Subcutaneous abdominal adipose tissue (tissue), 5 donors: ENCODE measurements at regions not wholly inside any gene's neighbourhood (a gene's known extent, or its start where the extent isn't known, plus 50 kb on each side); places are given as distances from the start of the nearest gene placed in this dataset.

Experiments
- H3K27ac ChIP-seq: one replicate; pipeline ENCODE4 v1.7.0; 2013; ENCODE audit warnings: low read depth, mild to moderate bottlenecking, inconsistent platforms, low read length, moderate library complexity
- H3K27me3 ChIP-seq, 5 donors: one replicate each; pipeline ENCODE4 v1.7.0; 2013; ENCODE audit warnings: low read length in 5 of 5, inconsistent platforms in 1 of 5; ENCODE audit not compliant: control insufficient read depth in 5 of 5, insufficient read depth in 4 of 5
- H3K36me3 ChIP-seq, 5 donors: one replicate each; pipeline ENCODE4 v1.7.0; 2013; ENCODE audit warnings: low read length in 5 of 5; ENCODE audit not compliant: control insufficient read depth in 5 of 5, insufficient read depth in 5 of 5
- H3K4me1 ChIP-seq, 5 donors: one replicate each; pipeline ENCODE4 v1.7.0; 2013; ENCODE audit warnings: low read length in 5 of 5, mild to moderate bottlenecking in 3 of 5, moderate library complexity in 1 of 5; ENCODE audit not compliant: control insufficient read depth in 5 of 5, insufficient read depth in 5 of 5
- H3K4me3 ChIP-seq, 5 donors: one replicate each; pipeline ENCODE4 v1.7.0; 2013; ENCODE audit warnings: low read length in 5 of 5, low read depth in 1 of 5
- H3K9ac ChIP-seq, 5 donors: one replicate each; pipeline ENCODE4 v1.7.0; 2013; ENCODE audit warnings: low read length in 5 of 5, mild to moderate bottlenecking in 4 of 5, moderate library complexity in 3 of 5
- H3K9me3 ChIP-seq, 5 donors: one replicate each; pipeline ENCODE4 v1.7.0; 2013; ENCODE audit warnings: low read length in 5 of 5; ENCODE audit not compliant: control insufficient read depth in 5 of 5
- donor health status: healthy.
- donor health status: healthy.
- donor health status: healthy.
- donor health status: healthy.
- donor health status: healthy.

DNA sequence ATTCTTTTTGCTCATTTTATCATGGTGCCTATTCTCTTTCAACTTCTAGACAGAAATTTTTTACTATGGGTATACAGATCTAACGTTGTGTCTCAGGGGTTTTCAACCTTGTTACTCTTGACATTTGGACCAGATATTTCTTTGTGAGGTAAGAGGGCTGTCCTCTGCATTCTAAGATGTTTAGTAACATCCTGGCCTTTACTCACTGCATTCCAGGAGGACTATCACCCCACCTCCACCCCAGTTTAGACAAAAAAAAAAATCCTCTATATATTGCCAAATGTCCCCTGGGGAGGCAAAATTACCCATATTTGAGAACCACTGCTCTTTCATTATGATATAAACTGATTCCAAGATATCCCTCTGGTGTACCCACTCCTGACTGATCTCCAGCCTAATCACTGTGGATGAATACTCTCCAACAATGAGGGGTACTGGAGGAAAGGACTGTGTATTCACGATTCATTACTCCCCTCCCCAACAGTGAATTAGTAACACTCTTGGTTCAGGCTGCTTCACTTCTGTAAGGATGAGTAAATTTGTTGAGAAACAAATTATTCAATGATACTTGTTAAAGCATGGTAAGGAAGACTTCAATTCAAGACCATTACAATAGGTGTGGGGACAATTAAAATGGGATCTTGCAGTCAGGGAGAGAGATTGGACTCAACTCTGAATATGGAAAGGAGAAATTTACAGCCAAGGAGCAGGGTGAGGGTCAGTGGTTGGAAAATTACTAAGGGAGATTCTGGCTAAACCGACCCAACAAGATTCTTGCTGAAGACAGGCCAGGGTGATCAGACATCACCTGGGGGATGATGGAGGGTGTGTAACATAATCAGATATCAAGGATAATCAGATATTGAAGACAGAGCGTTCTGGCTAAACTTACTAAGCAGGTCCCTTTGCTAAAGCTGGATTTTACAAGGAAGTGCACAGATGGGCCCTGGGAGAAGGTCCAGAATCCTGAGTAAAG lies 123.8 kb upstream of the DAZL start:
- Histone ChIP-seq H3K36me3 (no peaks in the 10 kb centered on the region), H3K27me3 (no peaks in the 10 kb centered on the region), H3K27ac (peak overlapping the region; percentile 86), H3K9ac (no peak overlapping the region), H3K9me3 (peaks cover 0 to 14% (median 7%) of the 10 kb centered on the region in 5 donors), H3K4me1 (peaks cover 0 to 14% (median 8%) of the 10 kb centered on the region in 5 donors), H3K4me3 (no peak overlapping the region)

DNA sequence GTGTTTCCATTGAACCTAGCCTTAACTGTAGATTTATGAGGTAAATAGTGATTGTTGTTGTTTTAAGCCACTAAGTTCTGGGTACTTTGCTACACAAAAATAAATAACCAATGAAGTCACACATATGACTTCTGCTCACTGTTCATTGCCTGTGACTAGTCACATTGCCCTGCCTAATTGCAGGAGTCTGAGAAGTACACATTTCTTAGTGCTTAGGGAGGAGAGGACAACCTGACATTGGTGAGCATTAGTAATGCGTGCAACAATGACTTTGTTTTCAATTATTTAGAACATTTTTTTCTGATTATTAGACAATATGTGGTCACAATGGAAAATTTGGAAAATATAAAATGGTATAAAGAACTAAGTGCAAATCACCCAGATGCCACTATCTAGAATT lies 133.2 kb upstream of the DAZL start:
- Histone ChIP-seq H3K4me3 (no peak overlapping the region), H3K27ac (no peak overlapping the region), H3K36me3 (no peaks in the 10 kb centered on the region), H3K4me1 (peaks cover 0 to 2% (median 0%) of the 10 kb centered on the region in 5 donors), H3K9ac (no peak overlapping the region), H3K27me3 (no peaks in the 10 kb centered on the region), H3K9me3 (no peaks in the 10 kb centered on the region)

DNA sequence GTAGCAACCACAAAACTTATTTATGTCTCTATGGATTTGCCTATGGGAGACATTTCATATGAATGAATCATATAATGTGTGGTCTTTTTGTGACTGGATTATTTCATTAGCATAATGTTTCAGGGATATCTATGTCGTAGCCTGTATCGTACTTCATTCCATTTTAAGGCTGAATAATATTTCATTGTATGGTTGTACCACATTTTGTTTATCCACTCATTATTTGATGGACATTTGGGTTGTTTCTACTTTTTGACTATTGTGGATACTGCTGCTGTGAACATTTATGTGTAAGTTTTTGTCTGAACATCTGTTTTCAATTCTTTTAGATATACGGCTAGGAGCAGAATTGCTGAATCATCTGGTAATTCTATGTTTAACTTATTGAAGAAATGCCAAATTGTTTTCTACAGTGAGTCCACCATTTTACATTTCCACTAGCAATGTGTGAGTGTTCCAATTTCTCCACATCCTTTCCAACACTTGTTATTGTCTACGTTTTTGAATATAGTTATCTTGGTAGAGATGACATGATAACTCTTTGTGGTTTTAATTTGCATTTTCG lies 134.4 kb upstream of the DAZL start:
- H3K9me3 ChIP-seq = no peaks in the 10 kb centered on the region
- H3K4me3 ChIP-seq = no peak overlapping the region
- H3K27me3 ChIP-seq = no peaks in the 10 kb centered on the region
- H3K27ac ChIP-seq = no peak overlapping the region
- H3K9ac ChIP-seq = no peak overlapping the region
- peaks cover 0 to 2% (median 0%) of the 10 kb centered on the region in 5 donors for H3K4me1 ChIP-seq
- no peaks in the 10 kb centered on the region for H3K36me3 ChIP-seq

DNA sequence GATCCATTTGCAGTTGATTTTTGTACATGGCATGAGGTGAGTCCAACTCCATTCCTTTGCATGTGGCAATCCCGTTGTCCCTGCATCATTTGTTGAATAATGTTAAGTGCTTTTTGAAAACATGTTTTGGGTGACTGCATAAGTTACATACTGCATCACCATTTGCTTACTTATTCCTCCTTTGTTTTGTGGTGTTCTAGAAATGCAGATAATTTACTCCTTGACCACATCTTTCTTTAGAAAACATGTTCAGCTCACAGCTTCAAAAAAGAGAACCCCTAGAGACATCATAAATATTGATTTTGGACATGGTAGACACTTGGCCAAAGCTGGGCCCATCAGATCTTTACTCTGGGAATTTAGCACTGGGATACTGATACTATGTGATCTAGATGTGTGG lies 135.3 kb upstream of the DAZL start:
- H3K9ac ChIP-seq = no peak overlapping the region
- peaks cover 0 to 2% (median 0%) of the 10 kb centered on the region in 5 donors for H3K4me1 ChIP-seq
- no peaks in the 10 kb centered on the region for H3K27me3 ChIP-seq
- H3K36me3 ChIP-seq = no peaks in the 10 kb centered on the region
- H3K4me3 ChIP-seq = no peak overlapping the region
- H3K27ac ChIP-seq = no peak overlapping the region
- no peaks in the 10 kb centered on the region for H3K9me3 ChIP-seq

DNA sequence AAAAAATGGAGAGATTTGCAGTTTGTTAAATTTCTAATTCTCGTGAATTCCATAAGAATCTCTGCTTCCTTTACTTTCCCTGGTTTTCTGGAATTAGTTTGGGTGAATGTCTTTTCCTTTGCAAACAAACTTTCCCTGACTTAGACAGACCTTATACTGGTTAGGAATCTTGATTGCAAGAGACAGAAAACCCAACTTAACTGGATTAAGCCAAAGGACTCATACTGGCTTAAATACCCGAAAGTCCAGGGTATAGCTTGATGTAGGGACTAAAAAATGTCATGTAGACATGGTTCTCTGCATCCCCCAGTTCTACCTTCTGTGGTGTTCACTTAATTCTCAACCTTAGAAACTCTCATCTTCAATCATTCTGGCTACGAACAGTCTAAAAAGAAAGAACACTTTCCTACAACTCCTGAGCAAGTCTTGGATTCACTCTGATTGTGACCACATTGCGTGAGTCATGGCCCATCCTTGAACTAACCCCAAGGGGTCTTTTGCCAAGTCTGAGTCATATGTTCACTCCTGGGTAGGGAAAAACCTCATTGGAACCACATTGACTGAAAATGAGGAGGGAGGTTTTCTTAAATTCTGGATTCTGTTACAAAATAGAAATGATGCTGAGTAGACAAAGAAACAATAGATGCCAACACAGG lies 136.0 kb upstream of the DAZL start:
- no peaks in the 10 kb centered on the region for H3K36me3 ChIP-seq
- H3K4me3 ChIP-seq = no peak overlapping the region
- H3K4me1 ChIP-seq = peaks cover 0 to 2% (median 0%) of the 10 kb centered on the region in 5 donors
- H3K9me3 ChIP-seq = no peaks in the 10 kb centered on the region
- H3K9ac ChIP-seq = no peak overlapping the region
- no peaks in the 10 kb centered on the region for H3K27me3 ChIP-seq
- no peak overlapping the region for H3K27ac ChIP-seq

DNA sequence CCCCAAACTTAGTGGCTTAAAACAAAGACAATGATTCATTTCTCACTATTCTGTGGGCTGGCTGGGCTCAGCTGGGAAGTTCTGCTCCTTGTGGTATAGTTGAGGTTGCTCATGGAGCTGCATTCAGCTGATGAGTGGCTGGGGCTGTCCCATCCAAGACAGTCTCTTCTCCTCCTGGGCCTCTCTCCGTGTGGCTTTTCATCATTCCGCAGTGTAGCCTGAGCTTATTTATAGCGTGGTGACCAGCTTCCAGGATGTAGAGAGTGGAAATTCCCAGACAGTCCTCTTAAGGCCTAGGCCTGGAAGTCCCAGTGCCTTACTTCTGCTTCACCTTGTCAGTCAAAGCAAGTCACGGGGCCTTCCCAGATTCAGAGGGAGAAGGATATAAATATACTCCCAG lies 136.7 kb upstream of the DAZL start:
- Histone ChIP-seq H3K9ac (no peak overlapping the region), H3K27me3 (no peaks in the 10 kb centered on the region), H3K9me3 (no peaks in the 10 kb centered on the region), H3K27ac (no peak overlapping the region), H3K4me1 (peaks cover 0 to 2% (median 0%) of the 10 kb centered on the region in 5 donors), H3K4me3 (no peak overlapping the region), H3K36me3 (no peaks in the 10 kb centered on the region)

DNA sequence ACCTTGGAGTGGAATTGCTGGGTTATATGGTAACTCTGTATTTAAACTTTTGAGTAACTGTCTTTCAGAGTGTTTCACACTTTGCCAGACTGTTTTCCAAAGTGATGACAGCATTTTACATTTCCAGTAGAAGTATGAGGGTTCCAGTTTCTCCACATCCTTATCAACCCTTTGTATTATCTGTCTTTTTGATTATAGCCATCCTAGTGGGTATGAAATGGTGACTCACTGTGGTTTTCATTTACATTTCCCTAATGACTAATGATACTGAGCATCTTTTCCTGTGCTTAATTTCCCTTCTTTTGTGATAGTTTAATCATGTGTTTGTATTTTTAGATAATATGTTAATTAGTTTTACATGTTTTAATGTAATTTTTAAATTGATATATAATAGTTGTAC lies 138.1 kb upstream of the DAZL start:
- Histone ChIP-seq H3K36me3 (no peaks in the 10 kb centered on the region), H3K9me3 (no peaks in the 10 kb centered on the region), H3K4me1 (peaks cover 0 to 2% (median 0%) of the 10 kb centered on the region in 5 donors), H3K9ac (no peak overlapping the region), H3K27ac (no peak overlapping the region), H3K4me3 (no peak overlapping the region), H3K27me3 (no peaks in the 10 kb centered on the region)

DNA sequence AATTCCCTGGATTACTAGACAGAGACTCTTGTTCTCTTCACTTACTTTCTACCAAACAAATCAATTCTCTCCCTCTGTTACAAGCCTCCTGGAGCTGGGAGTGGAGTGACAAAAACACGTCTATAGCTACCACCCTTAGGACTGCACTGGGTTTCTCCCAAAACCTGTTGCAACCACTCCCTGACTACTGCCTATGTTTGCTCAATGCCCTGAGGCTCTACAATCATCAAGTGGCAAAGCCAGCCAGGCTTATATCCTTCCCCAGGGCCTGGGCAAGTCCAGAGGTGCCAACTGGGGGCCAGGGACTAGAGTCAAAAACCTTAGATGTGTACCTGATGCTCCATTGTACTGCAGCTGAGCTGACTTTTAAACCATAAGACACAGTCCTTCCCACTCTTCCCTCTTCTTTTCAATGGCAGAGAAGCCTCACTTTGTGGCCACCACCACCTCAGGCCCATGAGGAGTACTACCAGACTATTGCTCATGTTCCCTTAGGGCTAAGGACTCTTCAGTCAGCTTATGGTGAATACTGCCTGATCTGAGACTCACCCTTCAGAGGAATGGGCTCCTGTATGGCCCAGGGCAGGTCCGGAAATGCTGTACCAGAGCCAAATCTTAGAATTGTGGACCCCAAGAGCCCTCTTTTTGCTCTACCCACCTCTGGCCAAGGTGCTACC lies 125.4 kb upstream of the PLCL2 start:
- Histone ChIP-seq H3K9ac (no peak overlapping the region), H3K27ac (no peak overlapping the region), H3K4me1 (no peaks in the 10 kb centered on the region), H3K36me3 (no peaks in the 10 kb centered on the region), H3K27me3 (no peaks in the 10 kb centered on the region), H3K4me3 (no peak overlapping the region), H3K9me3 (no peaks in the 10 kb centered on the region)

DNA sequence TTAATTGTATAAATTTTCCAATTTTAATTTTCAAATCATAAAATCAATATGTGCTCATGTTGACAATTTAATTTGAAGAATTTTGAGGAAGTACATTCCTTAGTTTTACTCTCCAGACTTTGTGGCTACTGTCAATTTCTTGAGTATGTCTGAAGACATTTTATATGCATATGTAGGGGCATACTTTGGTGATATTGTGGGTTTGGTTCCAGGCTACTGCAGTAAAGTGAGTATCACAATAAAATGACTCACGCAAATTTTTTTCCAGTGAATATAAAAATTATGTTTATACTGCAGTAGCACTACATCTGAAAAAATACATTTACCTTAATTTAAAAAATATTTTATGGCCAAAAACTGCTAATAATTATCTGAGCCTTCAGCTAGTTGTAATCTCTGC lies 123.2 kb upstream of the PLCL2 start:
- no peaks in the 10 kb centered on the region for H3K9me3 ChIP-seq
- H3K36me3 ChIP-seq = no peaks in the 10 kb centered on the region
- H3K4me3 ChIP-seq = no peak overlapping the region
- no peak overlapping the region for H3K9ac ChIP-seq
- peaks cover 0 to 11% (median under 1%) of the 10 kb centered on the region in 5 donors for H3K4me1 ChIP-seq
- no peak overlapping the region for H3K27ac ChIP-seq
- no peaks in the 10 kb centered on the region for H3K27me3 ChIP-seq
